Hepatocyte (in vitro differentiated cells): ENCODE measurements at regions not wholly inside any gene's neighbourhood (a gene's known extent, or its start where the extent isn't known, plus 50 kb on each side); places are given as distances from the start of the nearest gene placed in this dataset.
A peak's percentile ranks its signal among the peaks of the same experiment; 100 is the strongest.

Experiments used
- DNase-seq: peaks from one replicate; pipeline ENCODE4 v3.0.0-alpha.2; 2016; ENCODE audit warnings: low spot score
- H2AFZ ChIP-seq: fragments of 200-600 bp; sonication (generic); 2 replicates; pipeline ENCODE4 v1.6.0; 2016; ENCODE audit warnings: antibody characterized with exemption, mild to moderate bottlenecking
- H3K27ac ChIP-seq: fragments of 200-600 bp; sonication (generic); 2 replicates; pipeline ENCODE4 v1.5.1; 2016; ENCODE audit warnings: mild to moderate bottlenecking
- H3K27me3 ChIP-seq: fragments of 200-600 bp; sonication (generic); 2 replicates; pipeline ENCODE4 v1.6.1; 2016
- H3K36me3 ChIP-seq: fragments of 200-600 bp; sonication (generic); replicated peaks from 2 replicates; pipeline ENCODE4 v1.5.1; 2016; ENCODE audit warnings: low read depth; ENCODE audit not compliant: insufficient read depth
- H3K4me1 ChIP-seq: fragments of 200-600 bp; sonication (generic); 2 replicates; pipeline ENCODE4 v1.5.1; 2016; ENCODE audit warnings: mild to moderate bottlenecking, moderate library complexity; ENCODE audit not compliant: insufficient read depth
- H3K4me2 ChIP-seq: fragments of 200-600 bp; sonication (generic); 2 replicates; pipeline ENCODE4 v1.6.0; 2016
- H3K4me3 ChIP-seq: fragments of 200-600 bp; sonication (generic); 2 replicates; pipeline ENCODE4 v1.5.1; 2016; ENCODE audit warnings: mild to moderate bottlenecking
- H3K79me2 ChIP-seq: fragments of 200-600 bp; sonication (generic); 2 replicates; pipeline ENCODE4 v1.6.0; 2017; ENCODE audit warnings: mild to moderate bottlenecking
- H3K9me2 ChIP-seq: fragments of 200-600 bp; sonication (generic); replicated peaks from 2 replicates; pipeline ENCODE4 v1.6.0; 2017; ENCODE audit warnings: mild to moderate bottlenecking; ENCODE audit not compliant: insufficient read depth
- H3K9me3 ChIP-seq: fragments of 200-600 bp; sonication (generic); 2 replicates; pipeline ENCODE4 v1.5.1; 2016; ENCODE audit warnings: low read depth, mild to moderate bottlenecking
- H4K20me1 ChIP-seq: fragments of 200-600 bp; sonication (generic); 2 replicates; pipeline ENCODE4 v1.6.0; 2016; ENCODE audit warnings: mild to moderate bottlenecking; ENCODE audit not compliant: insufficient read depth, poor library complexity, severe bottlenecking
- CTCF ChIP-seq: fragments of 200-600 bp; sonication (generic); IDR thresholded peaks from 2 replicates; pipeline ENCODE4 v1.5.1; 2016; ENCODE audit warnings: antibody characterized with exemption, mild to moderate bottlenecking; ENCODE audit not compliant: poor library complexity
- EZH2 ChIP-seq: fragments of 200-600 bp; sonication (generic); IDR thresholded peaks from 2 replicates; pipeline ENCODE4 v1.6.1; 2016; ENCODE audit warnings: antibody characterized with exemption, mild to moderate bottlenecking, borderline replicate concordance
- EZH2phosphoT487 ChIP-seq: fragments of 200-600 bp; sonication (generic); IDR thresholded peaks from one replicate; pipeline ENCODE4 v1.6.1; 2018; ENCODE audit warnings: antibody characterized with exemption, mild to moderate bottlenecking, low read depth, moderate library complexity; ENCODE audit not compliant: unreplicated experiment, severe bottlenecking
- whole genome bisulfite sequencing: methylation state at CpG from one replicate; pipeline ENCODE4 v1.1.6; 2016; ENCODE audit warnings: low lambda C conversion rate; ENCODE audit errors: missing lambda C conversion rate; 5-methylcytosine and 5-hydroxymethylcytosine counted together

- Histone ChIP-seq H3K4me2 (no peak overlapping the region), H3K9me3 (no peaks in the 10 kb centered on the region), H2AFZ (no peak overlapping the region), H3K79me2 (no peaks in the 10 kb centered on the region), H3K4me3 (no peak overlapping the region), H4K20me1 (no peaks in the 10 kb centered on the region), H3K27me3 (no peaks in the 10 kb centered on the region), H3K9me2 (no peaks in the 10 kb centered on the region), H3K4me1 (peaks cover 24% of the 10 kb centered on the region), H3K27ac (peak overlapping the region; percentile 23), H3K36me3 (no peaks in the 10 kb centered on the region)
- no peak for TF ChIP-seq EZH2phosphoT487
- no peak for TF ChIP-seq CTCF
- TF ChIP-seq EZH2 = no peak
- no peak for DNase-seq
- WGBS = 68% methylated on average over 1 of the region's 1 CpG
These were observed 430.4 kb downstream of the GJA1 start for GRCh38 chr6:121865811-121866210.

- Histone ChIP-seq H3K4me3 (no peak overlapping the region), H4K20me1 (no peaks in the 10 kb centered on the region), H2AFZ (no peak overlapping the region), H3K9me3 (no peaks in the 10 kb centered on the region), H3K4me2 (peak overlapping the region; percentile 34), H3K9me2 (no peaks in the 10 kb centered on the region), H3K27me3 (no peaks in the 10 kb centered on the region), H3K27ac (peak overlapping the region; percentile 23), H3K36me3 (no peaks in the 10 kb centered on the region), H3K4me1 (peaks cover 24% of the 10 kb centered on the region), H3K79me2 (no peaks in the 10 kb centered on the region)
- 66% methylated on average over 2 of the region's 2 CpGs for WGBS
- TF ChIP-seq CTCF (no peak), EZH2phosphoT487 (no peak), EZH2 (no peak)
- no peak for DNase-seq
These were observed 431.6 kb downstream of the GJA1 start for GRCh38 chr6:121867095-121867494.

GRCh38 chr6:121868206-121868605 lies 432.8 kb downstream of the GJA1 start:
- Histone ChIP-seq H3K79me2 (no peaks in the 10 kb centered on the region), H3K27me3 (no peaks in the 10 kb centered on the region), H3K27ac (peak overlapping the region; percentile 49), H3K36me3 (no peaks in the 10 kb centered on the region), H3K4me1 (peaks cover 24% of the 10 kb centered on the region), H3K4me3 (no peak overlapping the region), H4K20me1 (no peaks in the 10 kb centered on the region), H2AFZ (no peak overlapping the region), H3K9me2 (no peaks in the 10 kb centered on the region), H3K9me3 (no peaks in the 10 kb centered on the region), H3K4me2 (peak overlapping the region; percentile 17)
- 59% methylated on average over 1 of the region's 1 CpG for WGBS
- no peak for TF ChIP-seq EZH2phosphoT487
- DNase-seq = no peak

- 38% methylated on average over 2 of the region's 2 CpGs for WGBS
- Histone ChIP-seq H3K4me3 (no peak overlapping the region), H3K9me2 (no peaks in the 10 kb centered on the region), H3K4me1 (peaks cover under 1% of the 10 kb centered on the region), H3K79me2 (no peaks in the 10 kb centered on the region), H3K36me3 (no peaks in the 10 kb centered on the region), H3K27me3 (no peaks in the 10 kb centered on the region), H4K20me1 (no peaks in the 10 kb centered on the region), H3K4me2 (no peak overlapping the region), H2AFZ (no peak overlapping the region), H3K27ac (peak overlapping the region; percentile 79), H3K9me3 (no peaks in the 10 kb centered on the region)
- peak; percentile 44 for DNase-seq
- TF ChIP-seq EZH2phosphoT487 (no peak), CTCF (no peak), EZH2 (no peak)
These were observed 438.1 kb downstream of the GJA1 start for GRCh38 chr6:121873595-121873994.
